ENCODE measurements at regions not wholly inside any gene's neighbourhood (a gene's known extent, or its start where the extent isn't known, plus 50 kb on each side); places are given as distances from the start of the nearest gene placed in this dataset.
A peak's percentile ranks its signal among the peaks of the same experiment; 100 is the strongest.

- intact Hi-C loops (cut with DNase I): no loop called here
- no peaks in the 10 kb centered on the region for H3K27me3 ChIP-seq (replicated peaks; ENCODE audit: insufficient read depth)
- no peak overlapping the region for H3K27ac ChIP-seq
- TF ChIP-seq POLR2A (IDR thresholded peaks at IDR 0.05) (no peak), POLR2AphosphoS5 (IDR thresholded peaks at IDR 0.05) (no peak), CTCF (IDR thresholded peaks at IDR 0.05) (no peak)
- H3K9me3 ChIP-seq: no peaks in the 10 kb centered on the region
- H3K36me3 ChIP-seq: no peaks in the 10 kb centered on the region
- DNase-seq (ENCODE audit: low spot score): no peak
- 69% methylated on average over 3 of the region's 3 CpGs for WGBS
- H3K4me3 ChIP-seq: no peak overlapping the region
- H3K4me1 ChIP-seq (replicated peaks): no peaks in the 10 kb centered on the region
Observed at GRCh38 chr12:45124485-45125155, 73.7 kb upstream of the DBX2 start.

- H3K27me3 ChIP-seq (replicated peaks; ENCODE audit: insufficient read depth): no peaks in the 10 kb centered on the region
- no peaks in the 10 kb centered on the region for H3K4me1 ChIP-seq (replicated peaks)
- H3K9me3 ChIP-seq: no peaks in the 10 kb centered on the region
- DNase-seq (ENCODE audit: low spot score): no peak
- H3K36me3 ChIP-seq: no peaks in the 10 kb centered on the region
- TF ChIP-seq POLR2A (IDR thresholded peaks at IDR 0.05) (no peak), CTCF (IDR thresholded peaks at IDR 0.05) (no peak), POLR2AphosphoS5 (IDR thresholded peaks at IDR 0.05) (no peak)
- H3K27ac ChIP-seq: no peak overlapping the region
- no peak overlapping the region for H3K4me3 ChIP-seq
- WGBS: 96% methylated on average over 2 of the region's 2 CpGs
- intact Hi-C loops (cut with DNase I): no loop called here
Observed at GRCh38 chr12:45125997-45126396, 75.1 kb upstream of the DBX2 start.

- 83% methylated on average over 1 of the region's 1 CpG for WGBS
- no peak overlapping the region for H3K4me3 ChIP-seq
Observed at GRCh38 chr12:45128637-45129036, 77.7 kb upstream of the DBX2 start.

GRCh38 chr12:45130881-45131281, 80.0 kb upstream of the DBX2 start:
- WGBS: 7% methylated on average over 3 of the region's 3 CpGs

More at GRCh38 chr12:45128637-45129036, 77.7 kb upstream of the DBX2 start:
- H3K27me3 ChIP-seq (replicated peaks; ENCODE audit: insufficient read depth): no peaks in the 10 kb centered on the region
- no peak overlapping the region for H3K27ac ChIP-seq
- no peaks in the 10 kb centered on the region for H3K9me3 ChIP-seq
- DNase-seq (ENCODE audit: low spot score): no peak
- intact Hi-C loops (cut with DNase I): no loop called here
- no peaks in the 10 kb centered on the region for H3K36me3 ChIP-seq
- H3K4me1 ChIP-seq (replicated peaks): no peaks in the 10 kb centered on the region
- TF ChIP-seq POLR2A (IDR thresholded peaks at IDR 0.05): no peak

GRCh38 chr12:45131506-45131905, 80.6 kb upstream of the DBX2 start:
- H3K4me1 ChIP-seq (replicated peaks): no peaks in the 10 kb centered on the region
- TF ChIP-seq CTCF (IDR thresholded peaks at IDR 0.05) (no peak), POLR2A (IDR thresholded peaks at IDR 0.05) (no peak)
- intact Hi-C loops (cut with DNase I): no loop called here

More at GRCh38 chr12:45130881-45131281, 80.0 kb upstream of the DBX2 start:
- Histone ChIP-seq H3K36me3 (no peaks in the 10 kb centered on the region), H3K4me1 (replicated peaks) (no peaks in the 10 kb centered on the region), H3K4me3 (no peak overlapping the region), H3K27me3 (replicated peaks; ENCODE audit: insufficient read depth) (no peaks in the 10 kb centered on the region), H3K27ac (no peak overlapping the region), H3K9me3 (no peaks in the 10 kb centered on the region)
- TF ChIP-seq CTCF (IDR thresholded peaks at IDR 0.05): peak in 3 of 4 experiments; percentile 23 to 48 (median 41)
- TF ChIP-seq POLR2AphosphoS5 (IDR thresholded peaks at IDR 0.05): no peak
- intact Hi-C loops (cut with DNase I): no loop called here
- DNase-seq (ENCODE audit: low spot score): peak; percentile 30

More at GRCh38 chr12:45131506-45131905, 80.6 kb upstream of the DBX2 start:
- Histone ChIP-seq H3K27me3 (replicated peaks; ENCODE audit: insufficient read depth) (no peaks in the 10 kb centered on the region), H3K9me3 (no peaks in the 10 kb centered on the region), H3K27ac (no peak overlapping the region), H3K4me3 (no peak overlapping the region), H3K36me3 (no peaks in the 10 kb centered on the region)
- DNase-seq (ENCODE audit: low spot score): no peak
